Right lobe of liver (tissue), 6 donors: ENCODE measurements at regions not wholly inside any gene's neighbourhood (a gene's known extent, or its start where the extent isn't known, plus 50 kb on each side); places are given as distances from the start of the nearest gene placed in this dataset.

ENCODE experiments used
- ATAC-seq, 4 donors: fragments of 200-7000 bp; cut with Tn5 transposase; one replicate each; pipeline ENCODE4 v1.9.1; 2020; ENCODE audit warnings: mild to moderate bottlenecking in 4 of 4, moderate library complexity in 4 of 4
- DNase-seq, 3 donors: peaks; one replicate each; pipeline ENCODE4 v3.0.0-alpha.2; 2020
- H3K27ac ChIP-seq, 3 donors: fragments of 200-600 bp; one replicate each; pipeline ENCODE4 v1.8.0; 2022
- H3K27me3 ChIP-seq, 2 donors: fragments of 200-600 bp; one replicate each; pipeline ENCODE4 v1.8.0; 2022
- H3K36me3 ChIP-seq, 4 donors: fragments of 200-600 bp; sonication (generic) in 1 of 4; one replicate each; pipeline versions ENCODE4 v1.5.1 to v1.8.0; 2017 to 2022; ENCODE audit warnings: control low read depth in 1 of 4
- H3K4me1 ChIP-seq, 4 donors: fragments of 200-600 bp; sonication (generic) in 1 of 4; one replicate each; pipeline versions ENCODE4 v1.5.1 to v1.8.0; 2017 to 2022; ENCODE audit warnings: control low read depth in 1 of 4
- H3K4me3 ChIP-seq, 3 donors: fragments of 200-600 bp; one replicate each; pipeline ENCODE4 v1.8.0; 2022
- H3K9me3 ChIP-seq, 4 donors: fragments of 200-600 bp; sonication (generic) in 1 of 4; one replicate each; pipeline versions ENCODE4 v1.5.1 to v1.8.0; 2017 to 2022; ENCODE audit warnings: control low read depth in 1 of 4
- POLR2A ChIP-seq: fragments of 450-650 bp; IDR thresholded peaks from one replicate; pipeline ENCODE4 v1.6.1; 2017; ENCODE audit warnings: antibody characterized with exemption, mild to moderate bottlenecking
- WGBS: methylation state at CpG from one replicate; pipeline ENCODE4 v1.1.6; 2018; ENCODE audit warnings: low coverage, low lambda C conversion rate; ENCODE audit not compliant: insufficient coverage; ENCODE audit errors: missing lambda C conversion rate; 5-methylcytosine and 5-hydroxymethylcytosine counted together
- intact Hi-C, 2 donors: fragments of 100-400 bp; cut with DNase I; formaldehyde crosslinking; loops; one replicate each; pipeline versions ENCODE4 v1.11.2 to v1.14.1; 2022
- TF ChIP-seq, protein P1 (sequence below), 4 donors: fragments of 200-600 bp in 3 of 4; fragments of 450-650 bp in 1 of 4; IDR thresholded peaks; one replicate each; pipeline versions ENCODE4 v1.5.1 to v1.8.0; 2016 to 2022; ENCODE audit warnings: antibody characterized with exemption in 4 of 4, mild to moderate bottlenecking in 2 of 4
- donor health status: DM: no; HTN: yes; CAD: no.
- donor health status: DM: no; HTN: no; CAD: no.
- donor health status: DM: no; HTN: no; CAD: no.
- donor health status: DM: no; HTN: yes; CAD: no.
- donor health status: DM: no; HTN: yes; CAD: no.

DNA sequence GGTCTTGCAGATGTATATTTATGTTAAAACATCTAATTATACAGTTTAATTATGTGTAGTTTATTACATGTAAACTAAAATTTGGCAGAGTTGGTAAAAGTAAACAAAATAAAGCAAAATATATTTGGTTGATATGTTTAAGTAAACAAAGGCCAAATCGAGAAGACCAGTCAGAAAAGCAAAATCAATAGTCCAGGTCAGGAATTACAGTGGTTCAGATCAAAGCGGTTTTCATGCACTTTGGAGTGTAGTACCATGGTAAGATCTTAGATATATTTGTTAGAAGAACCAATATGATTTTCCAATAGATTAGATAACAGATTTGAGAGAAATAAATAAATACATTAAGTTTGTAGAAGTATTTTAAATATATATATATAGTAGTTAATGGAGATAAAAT is 1421.6 kb upstream of the CDH8 start:
- TF ChIP-seq, protein P1, sequence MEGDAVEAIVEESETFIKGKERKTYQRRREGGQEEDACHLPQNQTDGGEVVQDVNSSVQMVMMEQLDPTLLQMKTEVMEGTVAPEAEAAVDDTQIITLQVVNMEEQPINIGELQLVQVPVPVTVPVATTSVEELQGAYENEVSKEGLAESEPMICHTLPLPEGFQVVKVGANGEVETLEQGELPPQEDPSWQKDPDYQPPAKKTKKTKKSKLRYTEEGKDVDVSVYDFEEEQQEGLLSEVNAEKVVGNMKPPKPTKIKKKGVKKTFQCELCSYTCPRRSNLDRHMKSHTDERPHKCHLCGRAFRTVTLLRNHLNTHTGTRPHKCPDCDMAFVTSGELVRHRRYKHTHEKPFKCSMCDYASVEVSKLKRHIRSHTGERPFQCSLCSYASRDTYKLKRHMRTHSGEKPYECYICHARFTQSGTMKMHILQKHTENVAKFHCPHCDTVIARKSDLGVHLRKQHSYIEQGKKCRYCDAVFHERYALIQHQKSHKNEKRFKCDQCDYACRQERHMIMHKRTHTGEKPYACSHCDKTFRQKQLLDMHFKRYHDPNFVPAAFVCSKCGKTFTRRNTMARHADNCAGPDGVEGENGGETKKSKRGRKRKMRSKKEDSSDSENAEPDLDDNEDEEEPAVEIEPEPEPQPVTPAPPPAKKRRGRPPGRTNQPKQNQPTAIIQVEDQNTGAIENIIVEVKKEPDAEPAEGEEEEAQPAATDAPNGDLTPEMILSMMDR (IDR thresholded peaks at IDR 0.05), result no peak
- TF ChIP-seq POLR2A, result no peak
- Histone ChIP-seq H3K27ac (no peak overlapping the region), H3K36me3 (no peaks in the 10 kb centered on the region), H3K4me3 (no peak overlapping the region), H3K4me1 (peaks cover 0 to 9% (median 0%) of the 10 kb centered on the region in 4 donors), H3K9me3 (no peaks in the 10 kb centered on the region), H3K27me3 (no peaks in the 10 kb centered on the region)
- 18% methylated on average over 2 of the region's 2 CpGs for WGBS
- peak in 1 of 4 donors; percentile 52 for ATAC-seq
- intact Hi-C loops, result no loop called here
- DNase-seq, result no peak

DNA sequence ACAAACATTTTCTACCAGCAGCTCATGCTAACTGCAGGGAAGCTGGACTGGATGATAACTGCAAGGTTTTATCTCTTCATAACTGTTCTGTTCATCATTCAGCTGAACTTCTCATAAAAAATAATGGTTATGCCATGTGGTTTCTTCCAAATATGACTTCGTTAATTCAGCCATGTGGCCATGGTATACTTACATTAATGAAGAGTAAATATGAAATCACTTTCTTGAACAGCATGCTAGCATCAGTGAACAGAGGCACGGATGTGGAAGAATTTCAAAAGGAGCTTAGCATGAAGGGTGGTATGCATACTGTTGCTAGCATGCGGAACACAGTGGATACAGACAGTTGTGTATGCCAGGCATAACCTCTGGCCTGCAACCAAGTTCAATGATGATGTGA is 1417.0 kb upstream of the CDH8 start:
- TF ChIP-seq, protein P1 (IDR thresholded peaks at IDR 0.05), result no peak
- TF ChIP-seq POLR2A, result no peak
- Histone ChIP-seq H3K9me3 (no peaks in the 10 kb centered on the region), H3K27ac (no peak overlapping the region), H3K4me3 (no peak overlapping the region), H3K27me3 (no peaks in the 10 kb centered on the region), H3K36me3 (no peaks in the 10 kb centered on the region), H3K4me1 (peaks cover 0 to 7% (median 0%) of the 10 kb centered on the region in 4 donors)
- intact Hi-C loops, result no loop called here
- DNase-seq, result no peak
- no peak for ATAC-seq
- WGBS, result 56% methylated on average over 2 of the region's 3 CpGs

DNA sequence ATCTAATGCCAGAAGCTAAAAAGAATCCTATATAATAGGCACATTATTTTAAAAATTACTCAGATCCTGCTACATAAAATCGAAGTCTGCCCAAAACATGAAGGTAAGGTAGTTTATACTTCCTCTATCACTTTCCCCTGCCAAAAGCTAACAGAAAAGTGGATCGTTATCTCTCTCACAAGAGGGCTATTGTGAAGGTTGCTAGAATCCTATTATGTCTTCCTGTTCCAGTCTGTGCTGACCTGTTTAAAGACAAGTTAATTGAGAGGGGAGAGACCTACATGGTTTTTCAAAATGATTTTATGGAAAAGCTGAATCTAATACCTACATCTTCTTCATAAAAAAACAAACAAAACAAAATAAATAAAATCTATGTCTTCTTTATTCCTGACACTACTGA is 1410.9 kb upstream of the CDH8 start:
- WGBS, result 32% methylated on average over 2 of the region's 2 CpGs
- Histone ChIP-seq H3K27ac (no peak overlapping the region), H3K27me3 (no peaks in the 10 kb centered on the region), H3K9me3 (no peaks in the 10 kb centered on the region), H3K4me1 (no peaks in the 10 kb centered on the region), H3K4me3 (no peak overlapping the region), H3K36me3 (no peaks in the 10 kb centered on the region)
- DNase-seq, result no peak
- intact Hi-C loops, result no loop called here
- no peak for TF ChIP-seq POLR2A
- TF ChIP-seq, protein P1 (IDR thresholded peaks at IDR 0.05), result no peak
- no peak for ATAC-seq

DNA sequence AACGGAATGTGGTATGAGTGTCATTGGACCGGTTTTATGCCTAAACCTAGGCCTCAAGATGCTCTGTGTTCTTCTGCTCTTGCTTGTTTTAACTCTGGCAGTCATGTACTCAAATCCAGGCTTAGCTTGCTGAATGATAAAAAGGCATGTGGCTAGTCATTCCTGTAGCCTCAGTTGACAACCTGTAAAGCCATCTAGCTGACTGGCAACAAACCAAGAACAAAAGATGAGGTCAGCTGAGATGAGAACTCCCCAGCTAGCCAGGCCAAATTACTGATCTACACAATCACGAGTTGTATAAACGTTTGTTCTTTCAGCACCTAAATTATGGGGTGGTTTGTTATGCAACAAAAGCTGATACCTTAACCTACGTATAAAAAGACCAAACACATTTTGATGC is 1406.0 kb upstream of the CDH8 start:
- Histone ChIP-seq H3K27ac (no peak overlapping the region), H3K9me3 (no peaks in the 10 kb centered on the region), H3K27me3 (no peaks in the 10 kb centered on the region), H3K36me3 (no peaks in the 10 kb centered on the region), H3K4me1 (no peaks in the 10 kb centered on the region), H3K4me3 (no peak overlapping the region)
- 53% methylated on average over 5 of the region's 5 CpGs for WGBS
- intact Hi-C loops, result no loop called here
- ATAC-seq (no peak), DNase-seq (no peak)
- TF ChIP-seq, protein P1 (IDR thresholded peaks at IDR 0.05), result no peak
- no peak for TF ChIP-seq POLR2A

DNA sequence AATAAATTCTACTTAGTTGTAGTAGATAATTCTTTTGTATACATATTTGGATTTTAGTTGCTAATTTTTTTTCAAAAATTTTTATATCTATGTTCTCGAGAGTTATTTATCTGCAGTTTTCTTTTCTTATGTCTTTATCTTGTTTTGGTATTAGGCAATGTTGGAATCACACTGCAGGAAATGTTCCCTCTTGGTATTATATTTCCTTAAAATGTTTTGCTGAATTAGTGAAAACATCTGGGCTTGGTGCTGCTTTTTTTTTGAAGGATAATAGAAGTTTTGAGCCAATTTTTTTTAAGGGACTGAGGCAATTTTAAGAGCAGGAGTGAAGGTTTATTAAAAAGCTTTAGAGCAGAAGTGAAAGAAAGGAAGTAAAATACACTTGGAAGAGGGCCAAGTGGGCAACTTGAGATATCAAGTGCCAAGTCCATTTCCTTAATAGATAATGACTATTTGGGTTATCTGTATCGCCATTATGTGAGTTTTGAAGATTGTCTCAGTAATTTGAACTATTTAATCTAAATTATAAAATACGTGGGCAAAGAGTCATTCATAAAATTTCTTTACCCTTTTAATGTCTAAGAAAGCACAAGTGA is 1390.1 kb upstream of the CDH8 start:
- WGBS, result 29% methylated on average over 3 of the region's 3 CpGs
- intact Hi-C loops, result no loop called here
- ATAC-seq, result no peak
- Histone ChIP-seq H3K36me3 (no peaks in the 10 kb centered on the region), H3K4me3 (no peak overlapping the region), H3K4me1 (no peaks in the 10 kb centered on the region), H3K27ac (no peak overlapping the region), H3K9me3 (no peaks in the 10 kb centered on the region), H3K27me3 (no peaks in the 10 kb centered on the region)
- TF ChIP-seq, protein P1 (IDR thresholded peaks at IDR 0.05), result no peak
- TF ChIP-seq POLR2A, result no peak
- no peak for DNase-seq
